BLaER1 treated with 17β-estradiol and CSF1 and Interleukin-3, amounts not matched to agents 10 nM and 100 nM (cell line): ENCODE measurements at regions not wholly inside any gene's neighbourhood (a gene's known extent, or its start where the extent isn't known, plus 50 kb on each side); places are given as distances from the start of the nearest gene placed in this dataset.

Source experiments
- H3K27ac ChIP-seq, 11 experiments: shearing (Covaris generic); formaldehyde crosslinking; 2 replicates each; pipeline ENCODE4 v1.8.1; 2022
- H3K27me3 ChIP-seq, 11 experiments: shearing (Covaris generic); formaldehyde crosslinking; 2 replicates each; pipeline ENCODE4 v1.8.1; 2022
- H3K36me3 ChIP-seq, 11 experiments: shearing (Covaris generic); formaldehyde crosslinking; 2 replicates each; pipeline ENCODE4 v1.8.1; 2022
- H3K4me1 ChIP-seq, 10 experiments: shearing (Covaris generic); formaldehyde crosslinking; 2 replicates each; pipeline ENCODE4 v1.8.1; 2022
- H3K4me2 ChIP-seq, 11 experiments: shearing (Covaris generic); formaldehyde crosslinking; 2 replicates each; pipeline ENCODE4 v1.8.1; 2022
- H3K4me3 ChIP-seq, 10 experiments: shearing (Covaris generic); formaldehyde crosslinking; 2 replicates each; pipeline ENCODE4 v1.8.1; 2022
- H3K9ac ChIP-seq, 11 experiments: shearing (Covaris generic); formaldehyde crosslinking; 2 replicates each; pipeline ENCODE4 v1.8.1; 2022
- H3K9me3 ChIP-seq, 11 experiments: shearing (Covaris generic); formaldehyde crosslinking; replicated peaks in 1 of 11; 2 replicates each; pipeline ENCODE4 v1.8.1; 2022
- H4K20me1 ChIP-seq, 11 experiments: shearing (Covaris generic); formaldehyde crosslinking; 2 replicates each; pipeline ENCODE4 v1.8.1; 2022
- Cebpa-rat ChIP-seq, 11 experiments: shearing (Covaris generic); IDR thresholded peaks; 2 replicates each; pipeline ENCODE4 v1.8.1; 2022

GRCh38 chr11:104329078-104329665 is 165.2 kb upstream of the PDGFD start:
- H3K9me3 ChIP-seq = peaks cover 2 to 23% (median 7%) of the 10 kb centered on the region in 11 experiments; a peak in 13 of 22 replicates
- H3K27me3 ChIP-seq = no peaks in the 10 kb centered on the region
- H3K4me1 ChIP-seq = no peaks in the 10 kb centered on the region
- no peak overlapping the region for H3K4me2 ChIP-seq
- no peak for TF ChIP-seq Cebpa-rat (IDR thresholded peaks at IDR 0.05)
- H3K27ac ChIP-seq = no peak overlapping the region
- H4K20me1 ChIP-seq = no peaks in the 10 kb centered on the region
- H3K9ac ChIP-seq = no peak overlapping the region
- no peaks in the 10 kb centered on the region for H3K36me3 ChIP-seq
- H3K4me3 ChIP-seq = no peak overlapping the region

- Histone ChIP-seq H3K27me3 (no peaks in the 10 kb centered on the region), H3K9me3 (peaks cover 0 to 20% (median 1%) of the 10 kb centered on the region in 11 experiments; a peak in 7 of 22 replicates), H3K4me1 (no peaks in the 10 kb centered on the region), H3K4me2 (no peak overlapping the region), H3K9ac (no peak overlapping the region), H3K27ac (no peak overlapping the region), H3K36me3 (no peaks in the 10 kb centered on the region), H3K4me3 (no peak overlapping the region), H4K20me1 (no peaks in the 10 kb centered on the region)
- no peak for TF ChIP-seq Cebpa-rat (IDR thresholded peaks at IDR 0.05)
Measured at GRCh38 chr11:104328512-104328907, 164.6 kb upstream of the PDGFD start.

- no peak overlapping the region for H3K4me3 ChIP-seq
- H3K4me2 ChIP-seq = no peak overlapping the region
- H3K27ac ChIP-seq = no peak overlapping the region
Measured at GRCh38 chr11:104327861-104328511, 164.0 kb upstream of the PDGFD start.

GRCh38 chr11:104325093-104325492 is 161.1 kb upstream of the PDGFD start:
- Histone ChIP-seq H3K9me3 (peaks cover 0 to 10% (median 0%) of the 10 kb centered on the region in 11 experiments; a peak in 2 of 22 replicates), H3K4me2 (no peak overlapping the region), H3K4me3 (no peak overlapping the region), H3K27me3 (no peaks in the 10 kb centered on the region), H3K27ac (no peak overlapping the region), H4K20me1 (no peaks in the 10 kb centered on the region), H3K9ac (no peak overlapping the region), H3K4me1 (no peaks in the 10 kb centered on the region), H3K36me3 (no peaks in the 10 kb centered on the region)
- TF ChIP-seq Cebpa-rat (IDR thresholded peaks at IDR 0.05) = no peak

More at GRCh38 chr11:104327861-104328511, 164.0 kb upstream of the PDGFD start:
- TF ChIP-seq Cebpa-rat (IDR thresholded peaks at IDR 0.05) = no peak
- no peak overlapping the region for H3K9ac ChIP-seq
- H3K9me3 ChIP-seq = peaks cover 0 to 14% (median 0%) of the 10 kb centered on the region in 11 experiments; a peak in 3 of 22 replicates
- no peaks in the 10 kb centered on the region for H4K20me1 ChIP-seq
- no peaks in the 10 kb centered on the region for H3K4me1 ChIP-seq
- H3K27me3 ChIP-seq = no peaks in the 10 kb centered on the region
- H3K36me3 ChIP-seq = no peaks in the 10 kb centered on the region

GRCh38 chr11:104324276-104324675 is 160.3 kb upstream of the PDGFD start:
- Histone ChIP-seq H3K9ac (no peak overlapping the region), H3K9me3 (peaks cover 0 to 10% (median 0%) of the 10 kb centered on the region in 11 experiments; a peak in 2 of 22 replicates), H3K27me3 (no peaks in the 10 kb centered on the region), H3K4me3 (no peak overlapping the region), H3K36me3 (no peaks in the 10 kb centered on the region), H3K27ac (no peak overlapping the region), H3K4me1 (no peaks in the 10 kb centered on the region), H3K4me2 (no peak overlapping the region), H4K20me1 (no peaks in the 10 kb centered on the region)
- no peak for TF ChIP-seq Cebpa-rat (IDR thresholded peaks at IDR 0.05)

- Histone ChIP-seq H3K4me3 (no peak overlapping the region), H4K20me1 (no peaks in the 10 kb centered on the region), H3K9ac (no peak overlapping the region), H3K36me3 (no peaks in the 10 kb centered on the region), H3K9me3 (peaks cover 0 to 10% (median 0%) of the 10 kb centered on the region in 11 experiments; a peak in 2 of 22 replicates), H3K4me2 (no peak overlapping the region), H3K27me3 (no peaks in the 10 kb centered on the region), H3K27ac (no peak overlapping the region), H3K4me1 (no peaks in the 10 kb centered on the region)
- TF ChIP-seq Cebpa-rat (IDR thresholded peaks at IDR 0.05) = no peak
Measured at GRCh38 chr11:104323841-104324240, 159.9 kb upstream of the PDGFD start.

- Histone ChIP-seq H3K9me3 (peaks cover 0 to 10% (median 0%) of the 10 kb centered on the region in 11 experiments; a peak in 2 of 22 replicates), H3K27me3 (no peaks in the 10 kb centered on the region), H3K4me1 (no peaks in the 10 kb centered on the region), H3K27ac (no peak overlapping the region), H3K4me3 (no peak overlapping the region), H3K36me3 (no peaks in the 10 kb centered on the region), H3K9ac (no peak overlapping the region), H4K20me1 (no peaks in the 10 kb centered on the region), H3K4me2 (no peak overlapping the region)
- no peak for TF ChIP-seq Cebpa-rat (IDR thresholded peaks at IDR 0.05)
Measured at GRCh38 chr11:104322696-104323095, 158.7 kb upstream of the PDGFD start.

- H3K4me3 ChIP-seq = no peak overlapping the region
- H3K36me3 ChIP-seq = no peaks in the 10 kb centered on the region
- no peak for TF ChIP-seq Cebpa-rat (IDR thresholded peaks at IDR 0.05)
- H3K9me3 ChIP-seq = peaks cover 0 to 10% (median 0%) of the 10 kb centered on the region in 11 experiments; a peak in 2 of 22 replicates
- H3K4me1 ChIP-seq = no peaks in the 10 kb centered on the region
- no peaks in the 10 kb centered on the region for H4K20me1 ChIP-seq
- H3K9ac ChIP-seq = no peak overlapping the region
- no peaks in the 10 kb centered on the region for H3K27me3 ChIP-seq
- H3K27ac ChIP-seq = no peak overlapping the region
- H3K4me2 ChIP-seq = no peak overlapping the region
Measured at GRCh38 chr11:104320956-104321355, 157.0 kb upstream of the PDGFD start.

- no peak overlapping the region for H3K4me3 ChIP-seq
Measured at GRCh38 chr11:104320097-104320496, 156.2 kb upstream of the PDGFD start.

GRCh38 chr11:104319396-104319795 is 155.4 kb upstream of the PDGFD start:
- Histone ChIP-seq H3K9ac (no peak overlapping the region), H3K36me3 (no peaks in the 10 kb centered on the region), H3K4me3 (no peak overlapping the region), H3K9me3 (0 out of 22 replicates have a peak, but pooled peaks cover 0 to 3% (median 0%) of the 10 kb centered on the region in 11 experiments), H3K27me3 (no peaks in the 10 kb centered on the region), H4K20me1 (no peaks in the 10 kb centered on the region), H3K27ac (no peak overlapping the region), H3K4me1 (no peaks in the 10 kb centered on the region), H3K4me2 (no peak overlapping the region)
- TF ChIP-seq Cebpa-rat (IDR thresholded peaks at IDR 0.05) = no peak

More at GRCh38 chr11:104320097-104320496, 156.2 kb upstream of the PDGFD start:
- no peak for TF ChIP-seq Cebpa-rat (IDR thresholded peaks at IDR 0.05)
- Histone ChIP-seq H3K27me3 (no peaks in the 10 kb centered on the region), H3K9me3 (peaks cover 0 to 3% (median 0%) of the 10 kb centered on the region in 11 experiments; a peak in 2 of 22 replicates), H3K4me2 (no peak overlapping the region), H3K27ac (no peak overlapping the region), H3K4me1 (no peaks in the 10 kb centered on the region), H3K36me3 (no peaks in the 10 kb centered on the region), H4K20me1 (no peaks in the 10 kb centered on the region), H3K9ac (no peak overlapping the region)
